K562 (cell line): ENCODE measurements at regions not wholly inside any gene's neighbourhood (a gene's known extent, or its start where the extent isn't known, plus 50 kb on each side); places are given as distances from the start of the nearest gene placed in this dataset.

Experiments used
- ATAC-seq: fragments of 200-7000 bp; cut with Tn5 transposase; 3 replicates; pipeline ENCODE4 v1.9.1; 2020; ENCODE audit warnings: moderate library complexity
- BruUV-seq: library from RNA; stranded (reverse); fragments of 400-500 nt; replicated peaks from 2 replicates; lab custom pipeline; 2021; lab: Mats Ljungman, UMichigan
- CTCF ChIA-PET: fragments of 300-600 bp; formaldehyde crosslinking; extraction: SDS; loops from one replicate; lab custom pipeline; 2021; ENCODE audit warnings: low intra/inter-chr PET ratio; lab: Yijun Ruan, JAX
- POLR2A ChIA-PET: fragments of 300-600, 350-650 bp; sonication (Branson Sonifier 250); formaldehyde crosslinking; extraction: SDS; loops from one replicate; lab custom pipeline; 2021; ENCODE audit warnings: antibody characterized with exemption, inconsistent platforms; lab: Yijun Ruan, JAX
- DNase-seq, 4 experiments: peaks; one replicate each; pipeline versions ENCODE4 v3.0.0 to v3.0.0-alpha.2; 2011 to 2018; ENCODE audit warnings: low spot score in 3 of 4, mixed read lengths in 3 of 4; ENCODE audit errors: extremely low read depth in 1 of 4
- FAIRE-seq: peaks from 2 replicates; lab custom pipeline; 2011; peaks lifted over from hg19 to GRCh38; lab: Jason Lieb, UNC
- H2AFZ ChIP-seq: 2 replicates; pipeline ENCODE4 v1.6.0; 2011; ENCODE audit warnings: low read depth, low read length, control low read depth, inconsistent platforms
- H3K27ac ChIP-seq: fragments of 200-600 bp; 3 replicates; pipeline ENCODE4 v1.8.0; 2011; ENCODE audit warnings: low read depth, mild to moderate bottlenecking, control low read depth, inconsistent platforms, low read length, moderate library complexity, mixed read lengths; ENCODE audit errors: extremely low read depth
- H3K27me3 ChIP-seq, 2 experiments: fragments of 300-600 bp in 1 of 2; 2 replicates in 1 of 2; 3 replicates in 1 of 2; pipeline versions ENCODE4 v1.6.0 to v1.8.0; 2011; ENCODE audit warnings: inconsistent platforms in 2 of 2, low read length in 2 of 2, mild to moderate bottlenecking in 1 of 2, mixed read lengths in 1 of 2, moderate library complexity in 1 of 2; ENCODE audit not compliant: control insufficient read depth in 2 of 2, insufficient read depth in 2 of 2
- H3K36me3 ChIP-seq: fragments of 300-600 bp; 3 replicates; pipeline ENCODE4 v1.8.0; 2011; ENCODE audit warnings: mild to moderate bottlenecking, low read length, inconsistent platforms; ENCODE audit not compliant: control insufficient read depth, insufficient read depth
- H3K4me1 ChIP-seq, 2 experiments: fragments of 200-600 bp in 1 of 2; replicated peaks in 1 of 2; 2 replicates in 1 of 2; 3 replicates in 1 of 2; pipeline versions ENCODE4 v1.5.1 to v1.8.0; 2011; ENCODE audit warnings: inconsistent platforms in 2 of 2, low read length in 2 of 2, mild to moderate bottlenecking in 1 of 2, mixed read lengths in 1 of 2, moderate library complexity in 1 of 2; ENCODE audit not compliant: control insufficient read depth in 2 of 2, insufficient read depth in 2 of 2
- H3K4me2 ChIP-seq: 2 replicates; pipeline ENCODE4 v1.6.1; 2011; ENCODE audit warnings: low read length, control low read depth, inconsistent platforms, mixed read lengths; ENCODE audit not compliant: insufficient read depth
- H3K4me3 ChIP-seq: fragments of 200-600 bp; sonication (generic), shearing (Covaris generic); 2 replicates; pipeline ENCODE4 v1.5.1; 2016; ENCODE audit warnings: control low read depth, inconsistent platforms
- H3K79me2 ChIP-seq: fragments of 200-600 bp; 3 replicates; pipeline ENCODE4 v1.8.0; 2011; ENCODE audit warnings: low read length, inconsistent platforms; ENCODE audit not compliant: control insufficient read depth, insufficient read depth
- H3K9ac ChIP-seq, 2 experiments: 2 replicates each; pipeline versions ENCODE4 v1.6.0 to v1.6.1; 2011; ENCODE audit warnings: low read depth in 2 of 2, low read length in 2 of 2, control low read depth in 1 of 2, inconsistent platforms in 1 of 2, mild to moderate bottlenecking in 1 of 2, mixed read lengths in 1 of 2; ENCODE audit not compliant: insufficient read depth in 1 of 2
- H3K9me1 ChIP-seq: one replicate; pipeline ENCODE4 v1.6.0; 2011; ENCODE audit warnings: inconsistent platforms, mild to moderate bottlenecking, low read length, moderate library complexity; ENCODE audit not compliant: control insufficient read depth, insufficient read depth
- H3K9me3 ChIP-seq: replicated peaks from 2 replicates; pipeline ENCODE4 v1.5.1; 2011; ENCODE audit warnings: low read depth, low read length, inconsistent platforms; ENCODE audit not compliant: control insufficient read depth, insufficient read depth
- H4K20me1 ChIP-seq: replicated peaks from 2 replicates; pipeline ENCODE4 v1.6.1; 2011; ENCODE audit warnings: low read length, inconsistent platforms, mixed read lengths; ENCODE audit not compliant: control insufficient read depth, insufficient read depth
- ATF4 ChIP-seq: fragments of 450-650 bp; formaldehyde crosslinking; IDR thresholded peaks from 2 replicates; pipeline ENCODE4 v1.4.0; 2022; ENCODE audit warnings: mild to moderate bottlenecking, moderate library complexity
- BCLAF1 ChIP-seq, 2 experiments: fragments of 450-650 bp in 1 of 2; IDR thresholded peaks; 2 replicates each; pipeline ENCODE4 v1.6.1; 2011 to 2017; ENCODE audit warnings: low read depth in 2 of 2, antibody characterized with exemption in 1 of 2, borderline replicate concordance in 1 of 2, low read length in 1 of 2, mild to moderate bottlenecking in 1 of 2, mixed read lengths in 1 of 2; ENCODE audit not compliant: control insufficient read depth in 1 of 2
- CHAMP1 ChIP-seq: fragments of 450-650 bp; IDR thresholded peaks from 2 replicates; pipeline ENCODE4 v1.6.1; 2016; ENCODE audit warnings: mild to moderate bottlenecking
- FOXK2 ChIP-seq, 2 experiments: fragments of 450-650 bp; IDR thresholded peaks in 1 of 2; conservative IDR thresholded peaks in 1 of 2; 2 replicates each; pipeline ENCODE4 v1.6.1; 2016; ENCODE audit warnings: low read depth in 2 of 2, mild to moderate bottlenecking in 1 of 2
- PHB2 ChIP-seq: fragments of 450-650 bp; IDR thresholded peaks from 2 replicates; pipeline ENCODE4 v1.6.1; 2017; ENCODE audit warnings: low read depth
- RREB1 ChIP-seq: fragments of 250-450 bp; sonication (Bioruptor Pico); IDR thresholded peaks from 2 replicates; pipeline ENCODE4 v1.4.0; 2020
- ZBTB17 ChIP-seq: fragments of 450-650 bp; formaldehyde crosslinking; IDR thresholded peaks from 2 replicates; pipeline ENCODE4 v1.4.0; 2020; ENCODE audit warnings: mild to moderate bottlenecking
- ZNF316 ChIP-seq: fragments of 450-650 bp; IDR thresholded peaks from 2 replicates; pipeline ENCODE4 v1.6.1; 2016
- WGBS: fragments of 100-300 bp; shearing (Covaris generic); methylation state at CpG from one replicate; pipeline ENCODE4 v1.1.6; 2016; ENCODE audit warnings: low coverage, mixed read lengths; ENCODE audit not compliant: insufficient coverage; ENCODE audit errors: missing lambda C conversion rate; 5-methylcytosine and 5-hydroxymethylcytosine counted together
- in situ Hi-C: fragments of 300-500 bp; cut with MboI; formaldehyde crosslinking; loops from 4 replicates; pipeline ENCODE4 v1.15.0; 2018; ENCODE audit warnings: inconsistent platforms, mixed read lengths
- intact Hi-C: fragments of 100-400 bp; cut with micrococcal nuclease; formaldehyde crosslinking; loops from 2 replicates; pipeline ENCODE4 v1.14.2; 2022

- H3K27me3 ChIP-seq: peaks cover 0 to 42% of the 10 kb centered on the region in 2 experiments; a peak in 4 of 5 replicates
- BruUV-seq: no TSS peak
- no peak overlapping the region for H2AFZ ChIP-seq
- H3K9me3 ChIP-seq: no peaks in the 10 kb centered on the region
- H3K4me1 ChIP-seq: peaks cover 0 to 5% of the 10 kb centered on the region in 2 experiments; a peak in 1 of 5 replicates
- no peak overlapping the region for H3K4me2 ChIP-seq
- DNase-seq (no peak), ATAC-seq (no peak), FAIRE-seq (no peak)
- no peaks in the 10 kb centered on the region for H3K36me3 ChIP-seq
- no peaks in the 10 kb centered on the region for H3K9me1 ChIP-seq
- H3K27ac ChIP-seq: no peak overlapping the region
- ChIA-PET CTCF (no interaction called here), POLR2A (no interaction called here)
- in situ Hi-C loops (no loop called here), intact Hi-C loops (no loop called here)
- no peaks in the 10 kb centered on the region for H4K20me1 ChIP-seq
- under 1% methylated on average over 13 of the region's 20 CpGs for WGBS
- no peak overlapping the region for H3K4me3 ChIP-seq
- H3K79me2 ChIP-seq: no peaks in the 10 kb centered on the region
- no peak overlapping the region for H3K9ac ChIP-seq
- TF ChIP-seq RREB1 (CRISPR knock-in tag): no peak
- no peak for TF ChIP-seq PHB2
- TF ChIP-seq ZNF316: no peak
- TF ChIP-seq BCLAF1 (IDR thresholded peaks at IDR 0.05; ENCODE audit: borderline replicate concordance in 1 of 2, control insufficient read depth in 1 of 2, low read depth in 2 of 2, low read length in 1 of 2): no peak
- TF ChIP-seq FOXK2 (conservative IDR thresholded peaks at IDR 0.05 in 1 of 2, IDR thresholded peaks at IDR 0.05 in 1 of 2; ENCODE audit: low read depth in 2 of 2): no peak
- TF ChIP-seq CHAMP1: no peak
- TF ChIP-seq ATF4 (CRISPR knock-in tag): no peak
- TF ChIP-seq ZBTB17 (CRISPR knock-in tag): no peak
Observed at GRCh38 chr14:101118746-101119591, 215.4 kb upstream of the RTL1 start.
